GM19238 (cell line): ENCODE measurements at regions not wholly inside any gene's neighbourhood (a gene's known extent, or its start where the extent isn't known, plus 50 kb on each side); places are given as distances from the start of the nearest gene placed in this dataset.

Source experiments
- DNase-seq: peaks from one replicate; pipeline ENCODE4 v3.0.0; 2011; ENCODE audit warnings: low spot score; ENCODE audit not compliant: insufficient read length

- no peak for DNase-seq
Observed at GRCh38 chr5:156109317-156110023, 217.5 kb upstream of the SGCD start.

- DNase-seq, result no peak
Observed at GRCh38 chr5:156119692-156120091, 207.3 kb upstream of the SGCD start.

- no peak for DNase-seq
Observed at GRCh38 chr5:156120777-156121176, 206.2 kb upstream of the SGCD start.

GRCh38 chr5:156121234-156121633 is 205.7 kb upstream of the SGCD start:
- DNase-seq, result no peak

GRCh38 chr5:156121882-156122281 is 205.1 kb upstream of the SGCD start:
- DNase-seq, result no peak

- DNase-seq, result no peak
Observed at GRCh38 chr5:156124708-156125107, 202.3 kb upstream of the SGCD start.

- DNase-seq, result no peak
Observed at GRCh38 chr5:156125118-156125517, 201.8 kb upstream of the SGCD start.

- no peak for DNase-seq
Observed at GRCh38 chr5:156126716-156127115, 200.2 kb upstream of the SGCD start.

GRCh38 chr5:156128026-156128425 is 198.9 kb upstream of the SGCD start:
- DNase-seq, result no peak

- no peak for DNase-seq
Observed at GRCh38 chr5:156134216-156134615, 192.7 kb upstream of the SGCD start.

GRCh38 chr5:156135531-156135930 is 191.4 kb upstream of the SGCD start:
- no peak for DNase-seq

- no peak for DNase-seq
Observed at GRCh38 chr5:156137071-156137869, 189.7 kb upstream of the SGCD start.

GRCh38 chr5:156142867-156143266 is 184.1 kb upstream of the SGCD start:
- DNase-seq, result no peak

GRCh38 chr5:156147261-156147943 is 179.6 kb upstream of the SGCD start:
- DNase-seq, result no peak

GRCh38 chr5:156147944-156148285 is 179.0 kb upstream of the SGCD start:
- DNase-seq, result no peak

GRCh38 chr5:156148301-156148700 is 178.7 kb upstream of the SGCD start:
- no peak for DNase-seq

GRCh38 chr5:156149213-156149612 is 177.8 kb upstream of the SGCD start:
- no peak for DNase-seq

GRCh38 chr5:156153602-156154001 is 173.4 kb upstream of the SGCD start:
- no peak for DNase-seq

- no peak for DNase-seq
Observed at GRCh38 chr5:156154757-156155156, 172.2 kb upstream of the SGCD start.

GRCh38 chr5:156155598-156155997 is 171.4 kb upstream of the SGCD start:
- DNase-seq, result no peak

GRCh38 chr5:156164306-156164705 is 162.7 kb upstream of the SGCD start:
- no peak for DNase-seq

GRCh38 chr5:156169495-156169894 is 157.5 kb upstream of the SGCD start:
- DNase-seq, result no peak
